H4 (cell line): ENCODE measurements at regions not wholly inside any gene's neighbourhood (a gene's known extent, or its start where the extent isn't known, plus 50 kb on each side); places are given as distances from the start of the nearest gene placed in this dataset.

Experiments used
- DNase-seq: peaks from one replicate; pipeline ENCODE4 v3.0.0-alpha.2; 2015; ENCODE audit warnings: low spot score

GRCh38 chr4:4637710-4638109 is 95.9 kb upstream of the STX18 start:
- no peak for DNase-seq

DNA sequence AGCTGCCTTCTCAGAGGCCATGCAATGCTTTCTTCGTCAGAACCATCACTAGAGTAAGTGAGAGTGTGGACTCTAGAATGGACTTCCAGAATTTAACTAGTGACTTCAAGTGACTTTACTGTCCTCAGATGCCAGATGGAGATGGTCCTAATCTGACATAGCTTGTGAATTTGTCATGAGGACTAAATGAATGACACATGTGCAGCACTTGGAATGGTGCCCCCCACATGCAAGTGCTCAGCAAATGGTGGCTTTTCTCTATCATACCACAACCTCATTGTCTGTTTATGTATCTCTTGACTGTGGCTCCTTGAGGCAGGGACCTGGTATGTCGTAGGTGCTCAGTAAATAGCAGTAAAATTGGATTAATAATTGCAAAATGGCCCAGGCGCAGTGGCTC is 91.6 kb upstream of the STX18 start:
- DNase-seq: no peak

GRCh38 chr4:4631150-4631549 is 89.3 kb upstream of the STX18 start:
- no peak for DNase-seq

DNA sequence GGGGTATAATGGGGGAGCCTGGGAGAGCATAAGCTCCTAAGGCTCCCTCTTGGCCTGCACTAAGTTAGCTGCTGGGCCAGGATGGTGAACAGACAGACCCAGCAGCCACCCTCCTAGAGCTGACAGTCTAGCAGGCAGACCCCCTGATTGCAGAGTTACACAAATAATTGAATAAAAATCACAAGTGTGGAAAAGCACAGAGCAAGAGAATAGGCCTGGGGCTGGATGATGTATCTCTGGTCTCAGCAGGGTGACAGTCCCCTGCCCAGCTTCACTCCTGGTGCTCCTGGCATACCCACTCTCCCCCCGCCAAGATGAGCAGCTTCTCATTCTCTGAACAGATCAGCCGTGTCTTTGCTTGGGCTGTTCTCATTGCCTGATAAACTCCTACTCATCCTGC is 86.1 kb upstream of the STX18 start:
- DNase-seq: no peak

- no peak for DNase-seq
These were observed 85.3 kb upstream of the STX18 start for GRCh38 chr4:4627111-4627510.

GRCh38 chr4:4625488-4625887 is 83.6 kb upstream of the STX18 start:
- DNase-seq: no peak

DNA sequence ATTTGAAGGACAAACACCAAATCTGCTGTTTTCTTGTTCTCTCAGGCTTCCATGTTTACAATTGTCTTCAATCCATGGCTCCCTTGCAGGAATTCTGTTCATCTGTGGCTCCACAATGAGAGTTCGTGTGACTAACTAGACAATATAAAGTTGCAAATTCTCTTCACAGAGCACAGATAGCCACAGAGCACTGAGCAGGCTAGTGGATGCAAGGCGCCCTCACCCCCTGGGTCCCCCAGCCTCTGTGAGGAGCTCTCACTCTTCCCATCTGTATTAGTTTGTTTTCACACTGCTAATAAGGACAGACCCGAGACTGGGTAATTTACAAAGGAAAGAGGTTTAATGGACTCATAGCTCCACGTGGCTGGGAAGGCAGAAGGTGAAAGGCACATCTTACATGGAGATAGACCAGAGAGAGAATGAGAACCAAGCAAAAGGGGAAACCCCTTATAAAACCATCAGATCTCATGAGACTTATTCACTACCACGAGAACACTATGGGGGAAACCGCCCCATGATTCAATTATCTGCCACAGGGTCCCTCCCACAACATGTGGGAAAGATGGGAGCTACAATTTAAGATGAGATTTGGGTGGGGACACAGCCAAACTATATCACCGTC is 82.5 kb upstream of the STX18 start:
- no peak for DNase-seq

DNA sequence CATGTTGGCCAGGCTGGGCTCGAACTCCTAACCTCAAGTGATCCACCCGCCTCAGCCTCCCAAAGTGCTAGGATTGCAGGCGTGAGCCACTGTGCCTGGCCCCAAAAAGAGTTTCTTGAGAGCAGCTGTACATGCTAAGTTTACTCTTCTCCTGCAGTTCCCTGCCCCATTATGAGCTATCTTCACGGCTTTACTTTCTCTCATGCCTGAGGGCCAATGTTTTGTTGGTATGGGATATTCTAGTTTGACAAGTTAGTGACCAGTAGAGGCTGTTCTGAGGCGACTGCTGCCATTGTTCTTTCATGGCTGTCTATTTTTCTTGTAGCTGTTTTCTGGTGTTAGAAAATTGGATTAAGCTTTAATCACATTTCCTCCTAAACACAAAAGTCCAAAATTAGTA is 78.0 kb upstream of the STX18 start:
- no peak for DNase-seq

DNA sequence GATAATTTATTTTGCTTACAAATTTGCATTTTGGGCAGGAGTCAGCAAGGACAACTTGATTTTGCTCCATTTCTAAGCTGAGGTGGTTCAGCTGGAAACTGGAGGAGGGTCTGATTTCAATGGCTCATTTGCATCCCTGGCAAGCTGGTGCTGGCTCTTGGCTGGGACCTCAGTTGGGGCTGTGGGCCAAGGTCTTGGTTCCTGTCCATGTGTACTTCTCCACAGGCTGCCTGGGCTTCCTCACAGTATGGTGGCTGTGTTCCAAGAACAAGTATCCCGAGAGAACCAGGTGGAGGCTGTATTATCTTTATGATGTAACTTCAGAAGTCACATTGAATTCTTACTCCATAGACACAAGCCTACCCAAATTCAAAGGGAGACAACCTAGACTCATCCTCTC is 77.0 kb upstream of the STX18 start:
- DNase-seq: no peak

DNA sequence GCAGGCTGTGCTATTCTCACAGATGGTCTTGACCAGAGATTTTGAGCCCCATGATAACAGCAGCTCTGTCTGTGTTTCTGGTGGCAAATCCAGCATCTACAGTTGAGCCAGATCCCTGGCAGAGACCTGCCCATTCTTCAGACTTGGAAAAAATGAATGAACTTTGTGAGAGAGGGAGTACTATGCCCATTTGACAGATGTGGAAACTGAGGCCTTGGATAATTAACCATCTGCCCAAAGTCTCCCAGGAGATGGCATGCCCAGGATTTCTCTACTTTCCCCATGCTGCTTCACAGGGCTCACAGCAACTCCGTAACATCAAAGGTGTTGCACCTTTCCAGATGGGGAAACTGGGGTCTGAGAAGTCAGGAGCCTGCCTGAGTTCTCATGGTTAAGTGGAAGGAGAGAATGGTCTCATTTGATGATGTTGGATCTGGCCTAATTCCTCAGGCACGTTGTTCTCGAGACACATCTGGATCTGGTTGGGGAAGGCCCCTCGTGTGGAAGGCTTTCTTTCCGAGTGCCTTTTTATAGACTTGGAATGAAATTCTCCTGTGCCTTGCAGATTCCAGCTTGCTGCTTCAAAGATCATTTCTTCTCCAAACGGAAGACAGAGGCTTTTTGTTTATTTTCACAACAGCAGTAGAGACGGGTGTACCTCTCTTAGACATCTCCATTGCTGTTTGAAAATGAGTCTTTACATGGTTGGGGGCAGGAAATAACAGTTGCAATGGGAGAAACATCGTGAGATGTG is 73.3 kb upstream of the STX18 start:
- DNase-seq: no peak

DNA sequence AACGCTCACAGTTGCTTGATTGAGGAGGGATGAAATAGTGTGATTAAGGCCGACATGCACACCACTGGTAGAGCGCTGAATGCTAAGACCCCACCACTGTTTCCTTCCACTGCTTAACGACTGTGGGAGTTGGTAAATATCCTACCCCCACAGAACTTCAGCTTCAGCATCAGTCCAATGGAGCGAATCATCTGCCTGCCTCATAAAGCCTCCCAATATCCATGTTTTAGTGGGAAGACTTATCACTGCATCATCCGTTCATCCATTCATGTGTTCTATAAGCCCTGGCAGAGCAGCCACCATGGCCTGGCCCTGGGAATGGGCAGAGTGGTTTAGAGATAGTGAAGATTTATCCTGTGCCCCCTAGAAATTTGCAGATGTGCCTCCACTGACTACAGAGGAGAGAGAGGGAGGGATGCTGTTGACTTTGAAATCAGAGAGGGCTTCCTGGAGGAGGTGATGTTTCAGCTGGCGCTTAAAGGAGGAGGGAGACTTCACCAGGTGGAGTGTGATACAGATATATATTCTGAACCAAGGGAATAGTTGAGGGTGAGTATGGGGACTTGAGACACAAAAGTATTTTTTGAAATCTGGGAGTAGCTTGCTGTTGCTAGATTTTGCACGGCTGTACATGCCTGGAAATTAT is 71.9 kb upstream of the STX18 start:
- DNase-seq: no peak

- no peak for DNase-seq
These were observed 71.2 kb upstream of the STX18 start for GRCh38 chr4:4613126-4613465.

DNA sequence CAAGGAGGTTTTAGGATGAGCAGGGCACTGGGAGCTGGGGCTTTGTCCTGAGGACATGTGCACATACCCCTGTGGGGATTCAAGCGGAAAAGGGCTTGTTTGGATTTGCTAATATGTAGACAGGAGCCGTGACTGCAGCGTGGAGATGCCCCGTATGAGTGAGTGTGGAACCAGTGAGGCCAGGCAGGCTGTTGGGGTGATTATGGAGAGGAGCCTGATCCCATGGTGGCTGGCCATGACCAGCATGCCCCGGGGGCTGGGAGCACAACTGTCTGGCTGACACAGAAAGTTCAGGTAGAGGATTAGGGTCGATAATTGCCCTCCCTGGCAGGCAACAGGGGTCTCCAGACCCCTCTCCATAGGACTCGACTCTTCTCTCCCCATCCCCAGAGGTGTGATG is 68.8 kb upstream of the STX18 start:
- no peak for DNase-seq

DNA sequence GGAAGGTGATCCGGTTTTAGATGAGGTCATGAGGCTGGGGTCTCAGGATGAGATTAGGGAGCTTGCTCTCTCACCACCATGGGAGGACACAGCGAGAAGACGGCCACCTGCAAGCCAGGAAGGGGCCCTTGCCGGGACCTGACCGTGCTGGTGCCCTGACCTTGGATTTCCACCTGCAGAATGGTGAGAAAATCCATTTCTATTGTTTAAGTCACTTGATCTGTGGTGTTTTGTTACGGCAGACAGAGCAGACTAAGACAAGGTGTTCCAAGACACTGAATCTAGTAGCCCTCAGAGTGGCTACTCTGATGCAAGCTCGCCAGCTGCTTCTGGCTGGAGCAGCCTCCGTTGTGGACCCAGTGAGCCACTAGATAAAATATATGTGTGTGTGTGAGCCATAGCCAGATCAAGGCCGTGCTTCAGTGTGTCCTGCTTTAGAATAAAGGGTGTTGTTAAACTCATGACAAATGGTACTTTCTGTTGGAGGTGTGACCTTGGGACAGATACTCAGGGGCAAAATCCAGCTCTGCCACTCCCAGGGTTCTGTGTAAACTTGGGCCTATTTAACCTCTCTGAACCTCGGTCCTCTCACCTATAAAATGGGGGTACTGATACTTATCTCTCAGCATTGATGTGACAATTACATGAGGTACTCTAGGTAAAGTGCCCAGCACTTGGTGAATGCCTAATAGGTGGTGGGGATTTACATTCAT is 67.9 kb upstream of the STX18 start:
- DNase-seq: no peak

GRCh38 chr4:4608214-4608537 is 66.3 kb upstream of the STX18 start:
- DNase-seq: no peak

- DNase-seq: no peak
These were observed 65.7 kb upstream of the STX18 start for GRCh38 chr4:4607336-4608213.

GRCh38 chr4:4606321-4606720 is 64.5 kb upstream of the STX18 start:
- DNase-seq: peak; percentile 70

DNA sequence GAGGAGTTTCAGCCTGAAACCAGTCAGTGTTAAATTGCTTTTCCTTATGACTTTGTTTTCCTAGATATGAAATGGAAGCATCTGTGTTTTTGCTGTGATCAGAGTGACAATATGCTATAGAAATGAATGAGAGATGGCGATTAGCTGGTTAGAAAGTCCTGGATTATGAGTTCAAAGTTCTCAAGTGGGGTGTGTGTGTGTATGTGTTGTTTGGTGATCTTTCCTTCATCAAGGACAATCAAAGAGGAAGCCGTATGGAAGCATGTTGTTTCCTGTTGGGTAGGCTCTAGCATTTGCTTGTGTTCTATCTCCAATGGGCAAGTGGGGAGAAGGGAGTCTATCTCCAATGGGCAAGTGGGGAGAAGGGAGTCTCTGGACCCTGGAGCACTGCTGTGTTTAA is 64.0 kb upstream of the STX18 start:
- DNase-seq: no peak

- no peak for DNase-seq
These were observed 61.7 kb upstream of the STX18 start for GRCh38 chr4:4603592-4603991.

DNA sequence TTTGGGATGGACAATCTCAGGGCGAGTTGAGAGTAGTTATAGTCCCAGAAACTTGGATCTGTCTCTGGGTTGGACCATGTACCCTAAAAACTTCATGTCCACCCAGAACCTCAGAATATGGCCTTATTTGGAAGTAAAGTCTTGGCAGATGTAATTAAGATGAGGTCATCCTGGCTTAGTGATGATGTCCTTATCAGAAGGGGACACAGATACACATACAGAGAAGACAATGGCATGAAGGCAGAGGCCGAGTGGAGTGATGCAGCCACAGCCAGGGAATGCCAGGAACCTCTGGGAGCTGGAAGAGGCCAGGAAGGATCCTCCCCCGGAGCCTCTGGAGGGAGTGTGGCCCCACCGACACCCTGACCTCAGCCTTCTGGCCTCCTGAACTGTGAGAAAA is 61.2 kb upstream of the STX18 start:
- no peak for DNase-seq

- DNase-seq: no peak
These were observed 60.6 kb upstream of the STX18 start for GRCh38 chr4:4602468-4602867.

DNA sequence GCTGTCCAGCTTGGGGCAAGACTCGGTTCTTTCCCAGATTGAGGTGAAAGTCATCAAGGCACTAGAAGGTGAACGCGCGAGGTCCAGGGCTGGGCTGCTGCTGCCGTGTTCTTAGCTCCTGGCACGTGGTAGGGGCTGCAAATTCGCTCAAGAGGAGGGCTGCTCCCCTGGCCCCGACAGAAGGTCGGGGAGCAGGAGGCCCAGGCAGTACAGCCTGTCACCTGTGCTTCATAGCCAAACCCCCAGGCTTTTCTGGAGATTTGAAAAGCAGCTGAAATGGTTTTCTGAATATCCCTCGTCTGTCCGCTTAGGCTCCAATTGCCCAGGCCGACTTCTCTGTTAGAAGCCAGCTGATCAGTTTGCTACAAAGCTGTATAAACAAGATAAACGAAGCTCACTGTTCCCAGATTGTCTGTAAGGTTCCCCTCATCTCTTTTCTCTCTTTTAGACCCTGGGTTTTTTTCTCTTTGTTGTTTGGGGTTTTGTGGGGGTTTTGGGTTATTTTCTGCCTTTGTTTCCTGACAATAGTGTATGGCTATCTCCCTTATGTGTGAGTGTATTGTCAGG is 60.0 kb upstream of the STX18 start:
- DNase-seq: no peak
